Right forelimb (tissue), 1 donor: ENCODE measurements at regions not wholly inside any gene's neighbourhood (a gene's known extent, or its start where the extent isn't known, plus 50 kb on each side); places are given as distances from the start of the nearest gene placed in this dataset.

Experiments used
- DNase-seq: peaks from one replicate; pipeline ENCODE4 v3.0.0-alpha.2; 2018

- no peak for DNase-seq
These were observed 148.8 kb downstream of the IRX2 start for GRCh38 chr5:2602451-2603271.

GRCh38 chr5:2598503-2598902 is 153.0 kb downstream of the IRX2 start:
- DNase-seq = no peak

- DNase-seq = no peak
These were observed 156.8 kb downstream of the IRX2 start for GRCh38 chr5:2594701-2595100.

- DNase-seq = no peak
These were observed 158.7 kb downstream of the IRX2 start for GRCh38 chr5:2592766-2593165.

GRCh38 chr5:2591777-2592453 is 159.6 kb downstream of the IRX2 start:
- no peak for DNase-seq

GRCh38 chr5:2588850-2589501 is 162.5 kb downstream of the IRX2 start:
- no peak for DNase-seq

GRCh38 chr5:2587189-2588031 is 164.1 kb downstream of the IRX2 start:
- no peak for DNase-seq

GRCh38 chr5:2586016-2586715 is 165.3 kb downstream of the IRX2 start:
- DNase-seq = no peak

- DNase-seq = no peak
These were observed 166.8 kb downstream of the IRX2 start for GRCh38 chr5:2584579-2585269.

GRCh38 chr5:2582507-2582906 is 169.0 kb downstream of the IRX2 start:
- DNase-seq = no peak

GRCh38 chr5:2582106-2582505 is 169.4 kb downstream of the IRX2 start:
- DNase-seq = no peak

- no peak for DNase-seq
These were observed 170.1 kb downstream of the IRX2 start for GRCh38 chr5:2581418-2581817.

GRCh38 chr5:2579126-2579525 is 172.4 kb downstream of the IRX2 start:
- DNase-seq = no peak

- no peak for DNase-seq
These were observed 174.0 kb downstream of the IRX2 start for GRCh38 chr5:2577312-2578036.

GRCh38 chr5:2576823-2577222 is 174.7 kb downstream of the IRX2 start:
- no peak for DNase-seq

- DNase-seq = no peak
These were observed 175.6 kb downstream of the IRX2 start for GRCh38 chr5:2575871-2576270.

GRCh38 chr5:2575292-2575691 is 176.2 kb downstream of the IRX2 start:
- no peak for DNase-seq

GRCh38 chr5:2574155-2574554 is 177.3 kb downstream of the IRX2 start:
- no peak for DNase-seq

- DNase-seq = no peak
These were observed 180.9 kb downstream of the IRX2 start for GRCh38 chr5:2570586-2570985.

GRCh38 chr5:2569774-2570542 is 181.5 kb downstream of the IRX2 start:
- no peak for DNase-seq
